ENCODE measurements at regions not wholly inside any gene's neighbourhood (a gene's known extent, or its start where the extent isn't known, plus 50 kb on each side); places are given as distances from the start of the nearest gene placed in this dataset.
"Not testable (repeated sequence)": the region's sequence is repeated elsewhere in the genome, so short reads cannot be mapped to it uniquely, and the experiment has no call there.

- TF ChIP-seq MAFK (IDR thresholded peaks at IDR 0.05; ENCODE audit: partially characterized antibody) (peak; percentile 93), ZSCAN20 (CRISPR knock-in tag; IDR thresholded peaks at IDR 0.05) (no peak), MYC (IDR thresholded peaks at IDR 0.05; ENCODE audit: borderline replicate concordance, low read length) (no peak), HDAC2 (IDR thresholded peaks at IDR 0.05) (no peak), HMGXB4 (CRISPR knock-in tag; IDR thresholded peaks at IDR 0.05; ENCODE audit: borderline replicate concordance) (no peak), ZC3H11A (IDR thresholded peaks at IDR 0.05) (no peak), EHF (CRISPR knock-in tag; IDR thresholded peaks at IDR 0.05) (0 out of 2 replicates have a peak, but pooled peaks have one; percentile 27), HEYL (CRISPR knock-in tag; IDR thresholded peaks at IDR 0.05) (no peak), CHD2 (IDR thresholded peaks at IDR 0.05; ENCODE audit: low read length, partially characterized antibody) (no peak), RFX5 (IDR thresholded peaks at IDR 0.05) (no peak), RNF2 (IDR thresholded peaks at IDR 0.05; ENCODE audit: borderline replicate concordance, low read depth) (no peak), RAD21 (conservative IDR thresholded peaks at IDR 0.05 in 1 of 2, IDR thresholded peaks at IDR 0.05 in 1 of 2) (no peak), TP53 (CRISPR knock-in tag; IDR thresholded peaks at IDR 0.05) (no peak), CEBPB (IDR thresholded peaks at IDR 0.05) (no peak), RARB (CRISPR knock-in tag; IDR thresholded peaks at IDR 0.05) (no peak), GATA3 (IDR thresholded peaks at IDR 0.05; ENCODE audit: borderline replicate concordance) (no peak), TFCP2L1 (CRISPR knock-in tag; IDR thresholded peaks at IDR 0.05) (no peak), JUN (IDR thresholded peaks at IDR 0.05) (no peak), POLR2A (IDR thresholded peaks at IDR 0.05; ENCODE audit: low read length) (no peak), POLR2AphosphoS2 (conservative IDR thresholded peaks at IDR 0.05; ENCODE audit: low read length) (no peak), FOSL2 (IDR thresholded peaks at IDR 0.05) (no peak), FOSL2 (CRISPR knock-in tag; IDR thresholded peaks at IDR 0.05) (peak; percentile 54; the same call in 1 of the 2 replicates), SMC3 (IDR thresholded peaks at IDR 0.05) (no peak), NFE2L2 (conservative IDR thresholded peaks at IDR 0.05; ENCODE audit: low read length) (peak; percentile 69), EP300 (IDR thresholded peaks at IDR 0.05) (no peak), MAZ (IDR thresholded peaks at IDR 0.05; ENCODE audit: borderline replicate concordance, low read depth, low read length) (no peak), REST (IDR thresholded peaks at IDR 0.05) (no peak), USF2 (IDR thresholded peaks at IDR 0.05) (no peak), ZNF302 (CRISPR knock-in tag; IDR thresholded peaks at IDR 0.05) (no peak)
- TF ChIP-seq, protein P1, sequence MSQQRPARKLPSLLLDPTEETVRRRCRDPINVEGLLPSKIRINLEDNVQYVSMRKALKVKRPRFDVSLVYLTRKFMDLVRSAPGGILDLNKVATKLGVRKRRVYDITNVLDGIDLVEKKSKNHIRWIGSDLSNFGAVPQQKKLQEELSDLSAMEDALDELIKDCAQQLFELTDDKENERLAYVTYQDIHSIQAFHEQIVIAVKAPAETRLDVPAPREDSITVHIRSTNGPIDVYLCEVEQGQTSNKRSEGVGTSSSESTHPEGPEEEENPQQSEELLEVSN (IDR thresholded peaks at IDR 0.05; ENCODE audit: borderline replicate concordance, low read depth) = no peak
- TF ChIP-seq, protein P2, sequence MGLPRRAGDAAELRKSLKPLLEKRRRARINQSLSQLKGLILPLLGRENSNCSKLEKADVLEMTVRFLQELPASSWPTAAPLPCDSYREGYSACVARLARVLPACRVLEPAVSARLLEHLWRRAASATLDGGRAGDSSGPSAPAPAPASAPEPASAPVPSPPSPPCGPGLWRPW (IDR thresholded peaks at IDR 0.05) = no peak
Measured at GRCh38 chr1:45266151-45266801, 59.9 kb upstream of the ZSWIM5 start (continued).

DNA sequence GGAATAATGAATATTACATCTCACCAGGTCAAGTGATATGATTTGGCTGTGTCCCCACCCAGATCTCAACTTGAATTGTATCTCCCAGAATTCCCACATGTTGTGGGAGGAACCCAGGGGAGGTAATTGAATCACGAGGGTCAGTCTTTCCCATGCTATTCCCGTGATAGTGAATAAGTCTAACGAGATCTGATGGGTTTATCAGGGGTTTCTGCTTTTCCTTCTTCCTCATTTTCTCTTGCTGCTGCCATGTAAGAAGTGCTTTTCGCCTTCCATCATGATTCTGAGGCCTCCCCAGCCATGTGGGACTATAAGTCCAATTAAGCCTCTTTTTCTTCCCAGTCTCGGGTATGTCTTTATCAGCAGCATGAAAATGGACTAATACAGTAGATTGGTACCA, 58.4 kb upstream of the HPDL start:
- DNase-seq (ENCODE audit: low read depth in 1 of 2, low spot score in 1 of 2); H3K4me2 ChIP-seq; FAIRE-seq; POLR2A ChIA-PET; H3K4me3 ChIP-seq; H3K9me3 ChIP-seq; H3K27ac ChIP-seq; ATAC-seq; CTCF ChIA-PET: not testable (repeated sequence)
- peaks cover 15% of the 10 kb centered on the region for H3K4me1 ChIP-seq
- 82% methylated on average over 5 of the region's 5 CpGs for WGBS (ENCODE audit: missing lambda C conversion rate)

- FAIRE-seq; H3K27ac ChIP-seq; ATAC-seq; POLR2A ChIA-PET; H3K9me3 ChIP-seq; H3K4me1 ChIP-seq; H3K4me3 ChIP-seq; CTCF ChIA-PET; DNase-seq (ENCODE audit: low read depth in 1 of 2, low spot score in 1 of 2); H3K4me2 ChIP-seq: not testable (repeated sequence)
- WGBS (ENCODE audit: missing lambda C conversion rate) = 100% methylated on average over 1 of the region's 1 CpG
Measured at GRCh38 chr1:45272267-45272666, 54.4 kb upstream of the HPDL start.
